ENCODE measurements at regions not wholly inside any gene's neighbourhood (a gene's known extent, or its start where the extent isn't known, plus 50 kb on each side); places are given as distances from the start of the nearest gene placed in this dataset.

DNA sequence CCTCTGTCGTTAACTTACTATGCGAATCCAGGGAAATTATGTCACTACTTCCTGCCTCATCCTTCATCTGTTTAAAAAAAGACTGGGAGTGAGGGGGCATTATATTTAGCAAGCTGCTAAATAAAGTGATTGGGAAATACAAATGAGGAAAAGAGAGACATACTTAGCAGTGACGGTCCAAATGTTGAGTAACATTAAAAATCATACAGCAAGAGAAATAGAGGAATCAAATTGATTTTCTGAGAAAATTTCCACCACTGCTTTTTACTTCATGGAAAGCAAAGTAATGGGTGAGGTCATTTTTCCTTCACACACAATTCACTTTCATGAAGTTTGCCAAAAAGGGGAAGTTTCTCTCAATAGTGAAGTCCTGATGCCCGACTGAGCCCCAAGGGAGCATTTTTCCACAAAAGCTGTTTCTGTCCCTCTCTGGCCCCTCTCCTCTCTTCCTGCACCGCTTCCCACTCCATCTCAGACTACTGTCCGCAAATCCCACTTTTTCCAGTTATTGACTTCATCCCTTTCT lies 61.9 kb upstream of the ADO start:
- TF ChIP-seq, protein P1, sequence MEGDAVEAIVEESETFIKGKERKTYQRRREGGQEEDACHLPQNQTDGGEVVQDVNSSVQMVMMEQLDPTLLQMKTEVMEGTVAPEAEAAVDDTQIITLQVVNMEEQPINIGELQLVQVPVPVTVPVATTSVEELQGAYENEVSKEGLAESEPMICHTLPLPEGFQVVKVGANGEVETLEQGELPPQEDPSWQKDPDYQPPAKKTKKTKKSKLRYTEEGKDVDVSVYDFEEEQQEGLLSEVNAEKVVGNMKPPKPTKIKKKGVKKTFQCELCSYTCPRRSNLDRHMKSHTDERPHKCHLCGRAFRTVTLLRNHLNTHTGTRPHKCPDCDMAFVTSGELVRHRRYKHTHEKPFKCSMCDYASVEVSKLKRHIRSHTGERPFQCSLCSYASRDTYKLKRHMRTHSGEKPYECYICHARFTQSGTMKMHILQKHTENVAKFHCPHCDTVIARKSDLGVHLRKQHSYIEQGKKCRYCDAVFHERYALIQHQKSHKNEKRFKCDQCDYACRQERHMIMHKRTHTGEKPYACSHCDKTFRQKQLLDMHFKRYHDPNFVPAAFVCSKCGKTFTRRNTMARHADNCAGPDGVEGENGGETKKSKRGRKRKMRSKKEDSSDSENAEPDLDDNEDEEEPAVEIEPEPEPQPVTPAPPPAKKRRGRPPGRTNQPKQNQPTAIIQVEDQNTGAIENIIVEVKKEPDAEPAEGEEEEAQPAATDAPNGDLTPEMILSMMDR (IDR thresholded peaks at IDR 0.05): no peak
- TF ChIP-seq POLR2A (IDR thresholded peaks at IDR 0.05): no peak

Data from breast epithelium (tissue), 3 donors.